Stomach (tissue), 4 donors: ENCODE measurements at regions not wholly inside any gene's neighbourhood (a gene's known extent, or its start where the extent isn't known, plus 50 kb on each side); places are given as distances from the start of the nearest gene placed in this dataset.

ENCODE experiments used
- CTCF ChIP-seq, 7 experiments: fragments of 450-650 bp in 4 of 7; fragments of 200-600 bp in 3 of 7; sonication (generic) in 3 of 7; IDR thresholded peaks; one replicate each; pipeline ENCODE4 v1.5.1; 2016 to 2019; ENCODE audit warnings: antibody characterized with exemption in 7 of 7, control low read depth in 2 of 7, mild to moderate bottlenecking in 1 of 7
- EP300 ChIP-seq: sonication (generic); formaldehyde crosslinking; IDR thresholded peaks from one replicate; pipeline ENCODE4 v1.6.1; 2017; ENCODE audit warnings: antibody characterized with exemption
- POLR2A ChIP-seq, 4 donors: fragments of 450-650 bp; IDR thresholded peaks; one replicate each; pipeline ENCODE4 v1.6.1; 2016; ENCODE audit warnings: antibody characterized with exemption in 4 of 4, control low read depth in 2 of 4, mild to moderate bottlenecking in 1 of 4, moderate library complexity in 1 of 4
- POLR2AphosphoS5 ChIP-seq, 3 donors: sonication (generic); formaldehyde crosslinking; IDR thresholded peaks; one replicate each; pipeline ENCODE4 v1.6.1; 2016; ENCODE audit warnings: antibody characterized with exemption in 3 of 3

GRCh38 chr14:54344445-54344844, 52.4 kb upstream of the CDKN3 start:
- TF ChIP-seq CTCF (IDR thresholded peaks at IDR 0.05) (no peak), POLR2AphosphoS5 (IDR thresholded peaks at IDR 0.05) (no peak), EP300 (no peak), POLR2A (IDR thresholded peaks at IDR 0.05) (no peak)
